HG03354 (cell line): ENCODE measurements at regions not wholly inside any gene's neighbourhood (a gene's known extent, or its start where the extent isn't known, plus 50 kb on each side); places are given as distances from the start of the nearest gene placed in this dataset.
"Not testable (repeated sequence)": the region's sequence is repeated elsewhere in the genome, so short reads cannot be mapped to it uniquely, and the experiment has no call there.

Experiments used
- ATAC-seq: cut with Tn5 transposase; IDR thresholded peaks from one replicate; pipeline ENCODE4 v1.9.1; 2021; ENCODE audit warnings: mild to moderate bottlenecking; ENCODE audit not compliant: unreplicated experiment, poor library complexity, severe bottlenecking

- ATAC-seq, result no peak
These were observed 1221.7 kb upstream of the ADGRL2 start for GRCh38 chr1:80579055-80579454.

- ATAC-seq, result no peak
These were observed 1233.9 kb upstream of the ADGRL2 start for GRCh38 chr1:80566867-80567266.

- no peak for ATAC-seq
These were observed 1234.6 kb upstream of the ADGRL2 start for GRCh38 chr1:80566123-80566522.

GRCh38 chr1:80565406-80565805 is 1235.3 kb upstream of the ADGRL2 start:
- ATAC-seq, result no peak

GRCh38 chr1:80542231-80542630 is 1258.5 kb upstream of the ADGRL2 start:
- no peak for ATAC-seq

GRCh38 chr1:80540596-80540995 is 1260.1 kb upstream of the ADGRL2 start:
- no peak for ATAC-seq

- ATAC-seq, result no peak
These were observed 1260.6 kb upstream of the ADGRL2 start for GRCh38 chr1:80540149-80540548.

GRCh38 chr1:80539298-80539697 is 1261.4 kb upstream of the ADGRL2 start:
- not testable (repeated sequence) for ATAC-seq

- ATAC-seq, result no peak
These were observed 1264.3 kb upstream of the ADGRL2 start for GRCh38 chr1:80536461-80536860.

GRCh38 chr1:80535466-80535865 is 1265.3 kb upstream of the ADGRL2 start:
- ATAC-seq, result no peak

- ATAC-seq, result no peak
These were observed 1266.0 kb upstream of the ADGRL2 start for GRCh38 chr1:80534606-80535360.

GRCh38 chr1:80533775-80534334 is 1266.9 kb upstream of the ADGRL2 start:
- no peak for ATAC-seq

GRCh38 chr1:80533093-80533492 is 1267.6 kb upstream of the ADGRL2 start:
- no peak for ATAC-seq

GRCh38 chr1:80531182-80531581 is 1269.6 kb upstream of the ADGRL2 start:
- ATAC-seq, result no peak

- ATAC-seq, result no peak
These were observed 1271.2 kb upstream of the ADGRL2 start for GRCh38 chr1:80529546-80529945.

GRCh38 chr1:80523861-80524260 is 1276.9 kb upstream of the ADGRL2 start:
- ATAC-seq, result no peak

- ATAC-seq, result not testable (repeated sequence)
These were observed 1277.7 kb upstream of the ADGRL2 start for GRCh38 chr1:80523071-80523470.

- ATAC-seq, result no peak
These were observed 1279.8 kb upstream of the ADGRL2 start for GRCh38 chr1:80520949-80521348.

GRCh38 chr1:80517062-80517461 is 1283.7 kb upstream of the ADGRL2 start:
- no peak for ATAC-seq

GRCh38 chr1:80509965-80510522 is 1290.7 kb upstream of the ADGRL2 start:
- no peak for ATAC-seq

GRCh38 chr1:80506216-80506615 is 1294.5 kb upstream of the ADGRL2 start:
- no peak for ATAC-seq
